ENCODE measurements at regions not wholly inside any gene's neighbourhood (a gene's known extent, or its start where the extent isn't known, plus 50 kb on each side); places are given as distances from the start of the nearest gene placed in this dataset.

- DNase-seq: no peak
Observed at GRCh38 chr3:87175732-87176131, 51.4 kb upstream of the CHMP2B start.

GRCh38 chr3:87173776-87174175 is 53.3 kb upstream of the CHMP2B start:
- no peak for DNase-seq

- DNase-seq: no peak
Observed at GRCh38 chr3:87173071-87173470, 54.0 kb upstream of the CHMP2B start.

DNA sequence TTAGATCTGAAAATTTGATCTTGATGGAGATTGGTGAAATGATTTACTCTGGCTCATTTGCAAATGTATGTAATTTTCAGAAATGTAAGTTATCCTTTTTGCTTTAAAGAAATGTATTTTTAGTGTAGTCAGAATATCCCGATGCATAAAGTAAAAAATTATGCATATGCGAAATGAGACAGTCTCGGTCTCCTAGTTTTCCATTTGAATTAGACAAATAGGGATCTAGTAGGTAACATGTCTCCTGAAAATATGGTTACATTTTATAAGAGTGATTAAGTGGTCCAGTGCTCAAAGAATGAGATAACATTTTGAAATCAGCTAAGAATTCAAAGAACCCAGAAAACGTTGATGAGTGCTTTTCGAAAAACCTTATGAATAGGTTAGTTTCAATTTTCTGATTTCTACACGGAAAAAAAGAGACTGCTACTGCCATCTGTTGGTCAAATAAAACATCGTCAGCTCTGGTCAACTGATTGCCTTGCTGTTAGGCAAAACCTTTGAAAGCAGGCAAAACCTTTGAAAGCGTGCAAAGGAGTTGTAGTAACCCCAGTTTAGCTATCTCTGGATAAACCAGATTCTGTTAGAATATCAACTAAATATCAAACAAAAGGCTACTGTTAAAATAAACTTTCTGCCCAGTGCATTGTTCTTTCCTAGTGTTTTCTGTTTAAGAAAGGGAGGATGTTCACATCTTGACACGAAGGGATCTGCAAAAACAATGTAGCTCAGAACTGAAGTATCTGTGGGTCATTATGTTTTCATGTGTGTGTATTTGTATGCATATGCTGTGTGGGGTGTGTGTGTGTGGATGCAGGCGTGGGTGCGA is 59.3 kb upstream of the CHMP2B start:
- DNase-seq: peak; percentile 45

GRCh38 chr3:87164245-87164644 is 62.9 kb upstream of the CHMP2B start:
- no peak for DNase-seq

GRCh38 chr3:87161851-87162250 is 65.3 kb upstream of the CHMP2B start:
- DNase-seq: no peak

- no peak for DNase-seq
Observed at GRCh38 chr3:87161417-87161816, 65.7 kb upstream of the CHMP2B start.

GRCh38 chr3:87161013-87161412 is 66.1 kb upstream of the CHMP2B start:
- DNase-seq: no peak

- no peak for DNase-seq
Observed at GRCh38 chr3:87158823-87159222, 68.3 kb upstream of the CHMP2B start.

- DNase-seq: no peak
Observed at GRCh38 chr3:87148020-87148419, 79.1 kb upstream of the CHMP2B start.

- DNase-seq: no peak
Observed at GRCh38 chr3:87147562-87147961, 79.5 kb upstream of the CHMP2B start.

GRCh38 chr3:87145553-87145952 is 81.6 kb upstream of the CHMP2B start:
- DNase-seq: no peak

DNA sequence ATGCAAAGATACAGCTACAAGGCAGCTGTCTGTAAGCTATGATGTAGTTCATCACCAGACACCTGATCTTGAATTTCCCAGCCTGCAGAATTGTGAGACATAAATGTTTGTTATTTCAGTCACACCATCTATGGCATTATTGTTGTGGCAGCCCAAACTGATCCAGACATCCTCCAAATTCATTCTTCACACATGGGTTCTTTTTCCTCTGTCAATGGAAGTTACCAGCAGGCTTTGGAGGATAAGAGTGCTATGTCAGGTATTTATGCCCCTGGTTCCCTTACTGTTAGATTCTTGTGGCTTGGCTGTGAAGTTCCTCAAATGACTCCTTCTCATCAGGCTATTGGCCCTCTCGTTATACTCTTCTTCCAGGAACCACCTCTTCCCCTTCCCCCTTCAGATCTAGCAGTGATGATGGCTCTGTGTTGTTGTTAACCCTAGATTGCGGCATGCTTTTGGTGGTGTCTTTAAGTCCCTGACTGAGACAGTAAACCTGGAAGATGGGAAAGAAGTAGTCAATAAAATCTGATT is 91.0 kb upstream of the CHMP2B start:
- no peak for DNase-seq

GRCh38 chr3:87135412-87135811 is 91.7 kb upstream of the CHMP2B start:
- DNase-seq: no peak

- no peak for DNase-seq
Observed at GRCh38 chr3:87132801-87133200, 94.3 kb upstream of the CHMP2B start.

GRCh38 chr3:87128006-87128405 is 99.1 kb upstream of the CHMP2B start:
- DNase-seq: no peak

DNA sequence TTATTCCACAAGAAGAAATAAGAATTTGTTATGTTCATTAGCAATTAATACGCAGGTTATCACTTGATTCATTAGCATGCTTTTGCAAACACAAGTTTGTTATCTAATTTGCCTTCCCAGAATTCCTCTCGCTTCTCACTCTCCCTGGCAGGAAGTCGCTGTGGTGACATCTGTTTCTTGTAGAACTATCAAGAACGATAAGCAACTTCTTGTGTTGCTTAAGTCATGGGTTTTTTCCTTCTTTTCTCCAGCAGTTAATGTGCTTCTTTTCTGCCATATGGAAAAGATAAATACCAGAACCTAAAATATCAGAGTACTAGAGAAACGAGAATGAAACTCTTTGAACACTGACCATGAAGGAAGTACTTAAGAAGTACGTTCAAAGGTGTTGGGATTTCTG is 99.8 kb upstream of the CHMP2B start:
- no peak for DNase-seq

- no peak for DNase-seq
Observed at GRCh38 chr3:87126321-87126720, 100.8 kb upstream of the CHMP2B start.

GRCh38 chr3:87125116-87125515 is 102.0 kb upstream of the CHMP2B start:
- DNase-seq: no peak

DNA sequence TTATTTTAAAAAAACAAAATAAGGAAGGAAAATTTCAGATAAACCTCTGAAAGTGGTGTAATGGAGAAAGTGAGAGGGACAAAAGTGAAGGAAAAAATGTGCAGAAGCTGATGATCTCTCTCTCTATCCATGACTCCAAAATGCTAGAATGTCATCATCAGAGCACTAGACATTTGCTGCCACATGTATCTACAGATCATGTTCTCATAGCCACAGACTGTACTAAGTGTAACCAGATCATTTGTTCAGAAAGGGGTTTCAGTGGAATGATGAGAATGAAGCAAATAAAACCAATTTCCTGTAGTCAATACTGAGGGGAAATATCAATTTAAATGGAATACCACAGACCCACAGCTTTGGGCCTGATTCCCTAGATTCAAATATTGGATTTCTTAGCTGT is 104.3 kb upstream of the CHMP2B start:
- DNase-seq: no peak

- DNase-seq: no peak
Observed at GRCh38 chr3:87121856-87122255, 105.3 kb upstream of the CHMP2B start.

GRCh38 chr3:87120881-87121280 is 106.2 kb upstream of the CHMP2B start:
- DNase-seq: no peak

DNA sequence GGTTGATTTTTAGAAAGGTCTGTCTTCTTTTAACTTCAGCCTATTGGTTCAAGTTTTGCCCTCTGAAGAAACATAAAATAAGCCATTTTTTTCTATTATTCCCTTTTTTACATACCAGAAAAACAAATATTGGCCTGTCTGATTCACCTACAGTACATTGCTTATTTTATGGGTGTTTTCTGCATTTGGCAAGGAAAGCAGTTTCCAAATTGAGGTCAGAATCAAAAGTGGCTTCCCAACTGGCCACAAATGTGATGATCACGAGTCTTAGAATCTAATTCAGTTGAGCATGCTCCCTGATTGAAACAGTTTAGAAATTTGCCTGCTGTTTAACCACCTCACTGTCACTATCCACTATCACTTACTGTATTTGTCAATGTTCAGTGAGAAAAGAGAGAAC is 106.9 kb upstream of the CHMP2B start:
- no peak for DNase-seq

GRCh38 chr3:87109465-87109864 is 117.6 kb upstream of the CHMP2B start:
- DNase-seq: no peak

Data from CD4-positive, alpha-beta T cell treated with Interleukin-12 subunit alpha and Interleukin-12 subunit beta, for 1 hour (primary cell).